HepG2 (cell line): ENCODE measurements at regions not wholly inside any gene's neighbourhood (a gene's known extent, or its start where the extent isn't known, plus 50 kb on each side); places are given as distances from the start of the nearest gene placed in this dataset.
"Not testable (repeated sequence)": the region's sequence is repeated elsewhere in the genome, so short reads cannot be mapped to it uniquely, and the experiment has no call there.

ENCODE experiments used
- ATAC-seq: fragments of 200-7000 bp; cut with Tn5 transposase; 3 replicates; pipeline ENCODE4 v1.9.1; 2020; ENCODE audit warnings: mild to moderate bottlenecking, moderate library complexity
- BruUV-seq: library from RNA; stranded (reverse); fragments of 400-500 nt; replicated peaks from 2 replicates; lab custom pipeline; 2021; lab: Mats Ljungman, UMichigan
- CTCF ChIA-PET: fragments of 300-600 bp; formaldehyde crosslinking; extraction: SDS; loops from one replicate; lab custom pipeline; 2021; ENCODE audit warnings: low total read pairs, inconsistent platforms, low intra/inter-chr PET ratio; lab: Yijun Ruan, JAX
- POLR2A ChIA-PET: fragments of 350-600 bp; sonication (Branson Sonifier 250); formaldehyde crosslinking; loops from one replicate; lab custom pipeline; 2020; ENCODE audit warnings: antibody characterized with exemption, inconsistent platforms; lab: Yijun Ruan, JAX
- DNase-seq: peaks from one replicate; pipeline ENCODE4 v3.0.0-alpha.2; 2015; ENCODE audit warnings: low spot score
- FAIRE-seq: peaks from 3 replicates; lab custom pipeline; 2011; peaks lifted over from hg19 to GRCh38; lab: Jason Lieb, UNC
- H2AFZ ChIP-seq: one replicate; pipeline ENCODE4 v1.6.1; 2011; ENCODE audit warnings: low read length, inconsistent platforms
- H3K27ac ChIP-seq: fragments of 300-600 bp; 3 replicates; pipeline ENCODE4 v1.8.0; 2011; ENCODE audit warnings: mixed run types, mild to moderate bottlenecking, mixed read lengths, low read length, inconsistent platforms; ENCODE audit not compliant: insufficient read depth; ENCODE audit errors: extremely low read length
- H3K27me3 ChIP-seq, 2 experiments: fragments of 200-600 bp in 1 of 2; 2 replicates in 1 of 2; 3 replicates in 1 of 2; pipeline versions ENCODE4 v1.6.0 to v1.8.0; 2011; ENCODE audit warnings: low read length in 2 of 2, mild to moderate bottlenecking in 2 of 2, moderate library complexity in 2 of 2, inconsistent platforms in 1 of 2; ENCODE audit not compliant: insufficient read depth in 2 of 2, control insufficient read depth in 1 of 2
- H3K36me3 ChIP-seq, 2 experiments: fragments of 200-600 bp in 1 of 2; replicated peaks in 1 of 2; 2 replicates in 1 of 2; 3 replicates in 1 of 2; pipeline versions ENCODE4 v1.5.1 to v1.8.0; 2011; ENCODE audit warnings: low read length in 2 of 2, inconsistent platforms in 1 of 2; ENCODE audit not compliant: insufficient read depth in 2 of 2, control insufficient read depth in 1 of 2
- H3K4me1 ChIP-seq: 2 replicates; pipeline ENCODE4 v1.5.1; 2012; ENCODE audit warnings: low read length, inconsistent platforms; ENCODE audit not compliant: insufficient read depth
- H3K4me2 ChIP-seq: 2 replicates; pipeline ENCODE4 v1.6.0; 2011; ENCODE audit warnings: low read depth, low read length, inconsistent platforms
- H3K4me3 ChIP-seq, 3 experiments: fragments of 200-600 bp in 1 of 3; sonication (generic), shearing (Covaris generic) in 1 of 3; replicated peaks in 1 of 3; 2 replicates each; pipeline ENCODE4 v1.5.1; 2011 to 2016; ENCODE audit warnings: low read length in 3 of 3, inconsistent platforms in 2 of 3, low read depth in 2 of 3, mild to moderate bottlenecking in 2 of 3, control low read depth in 1 of 3, mixed read lengths in 1 of 3; ENCODE audit not compliant: insufficient read depth in 1 of 3
- H3K79me2 ChIP-seq: one replicate; pipeline ENCODE4 v1.6.1; 2011; ENCODE audit warnings: low read length, inconsistent platforms; ENCODE audit not compliant: insufficient read depth
- H3K9ac ChIP-seq: 2 replicates; pipeline ENCODE4 v1.6.0; 2011; ENCODE audit warnings: mild to moderate bottlenecking, low read depth, low read length, inconsistent platforms; ENCODE audit not compliant: insufficient read depth
- H3K9me3 ChIP-seq: 2 replicates; pipeline ENCODE4 v1.5.1; 2012; ENCODE audit warnings: mild to moderate bottlenecking, low read length
- H4K20me1 ChIP-seq: 2 replicates; pipeline ENCODE4 v1.6.0; 2011; ENCODE audit warnings: inconsistent platforms, mild to moderate bottlenecking, low read length, moderate library complexity; ENCODE audit not compliant: insufficient read depth
- CEBPB ChIP-seq: IDR thresholded peaks from 2 replicates; pipeline ENCODE4 v1.6.1; 2011; ENCODE audit warnings: low read depth, low read length, improper control_type of control experiment, borderline replicate concordance
- ZNF281 ChIP-seq: sonication (generic); formaldehyde crosslinking; IDR thresholded peaks from 2 replicates; pipeline ENCODE4 v1.4.0; 2020; ENCODE audit warnings: missing genetic modification reagents, borderline replicate concordance
- ZNF331 ChIP-seq: sonication (generic); formaldehyde crosslinking; IDR thresholded peaks from 2 replicates; pipeline ENCODE4 v1.4.0; 2020; ENCODE audit warnings: missing genetic modification reagents
- WGBS: methylation state at CpG from one replicate; pipeline ENCODE4 v1.1.6; 2017; ENCODE audit warnings: low lambda C conversion rate; 5-methylcytosine and 5-hydroxymethylcytosine counted together
- in situ Hi-C: cut with HindIII; loops from 2 replicates; pipeline ENCODE4 v1.10.0; 2017; ENCODE audit warnings: low pct_unique_long_range_greater_than_20kb; ENCODE audit not compliant: extremely low pct_ligation_motif_present
- intact Hi-C: fragments of 100-400 bp; cut with micrococcal nuclease; formaldehyde crosslinking; loops from one replicate; pipeline ENCODE4 v1.10.0; 2022; ENCODE audit not compliant: unreplicated experiment

- FAIRE-seq, H3K4me2 ChIP-seq, H3K9ac ChIP-seq, ATAC-seq, H3K9me3 ChIP-seq, H3K4me3 ChIP-seq, H3K27me3 ChIP-seq, POLR2A ChIA-PET, H3K36me3 ChIP-seq, CTCF ChIA-PET, H3K4me1 ChIP-seq, intact Hi-C loops, H4K20me1 ChIP-seq, H2AFZ ChIP-seq, in situ Hi-C loops, H3K27ac ChIP-seq, H3K79me2 ChIP-seq, DNase-seq, BruUV-seq: not testable (repeated sequence)
- 32% methylated on average over 5 of the region's 6 CpGs for WGBS
- TF ChIP-seq ZNF281 (CRISPR knock-in tag) = peak; percentile 78
These were observed 894.2 kb downstream of the EFNA5 start for GRCh38 chr5:106776515-106776914.

DNA sequence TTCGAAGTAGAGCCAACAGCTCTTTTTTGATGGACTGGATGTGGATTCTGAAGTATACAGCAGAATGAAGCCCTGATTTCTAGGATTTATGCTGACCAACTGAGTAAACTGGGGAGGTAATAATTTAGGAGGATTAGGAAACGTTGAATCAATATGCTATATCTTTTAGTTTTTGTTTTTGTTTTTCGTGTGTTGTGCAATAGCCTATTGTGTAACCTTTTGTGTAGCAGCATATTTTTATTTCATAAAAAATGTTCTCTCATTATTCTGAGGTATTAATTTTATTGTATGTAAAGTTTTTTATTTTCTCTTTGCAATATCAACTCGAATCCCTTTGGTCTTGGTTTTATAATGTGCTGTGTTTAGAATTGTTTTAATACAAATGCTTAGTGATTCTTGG, 902.3 kb downstream of the EFNA5 start:
- no peak for FAIRE-seq
- CTCF ChIA-PET = no interaction called here

More for the DNA sequence above, 902.3 kb downstream of the EFNA5 start:
- WGBS = 1% methylated on average over 4 of the region's 4 CpGs
- no peaks in the 10 kb centered on the region for H3K27me3 ChIP-seq
- H3K4me1 ChIP-seq = no peaks in the 10 kb centered on the region
- H4K20me1 ChIP-seq = no peaks in the 10 kb centered on the region
- H3K4me3 ChIP-seq = no peak overlapping the region
- H3K79me2 ChIP-seq = no peaks in the 10 kb centered on the region
- H2AFZ ChIP-seq = no peak overlapping the region
- no peak overlapping the region for H3K4me2 ChIP-seq
- ATAC-seq = no peak
- H3K9ac ChIP-seq = no peak overlapping the region
- DNase-seq = no peak
- no peak overlapping the region for H3K27ac ChIP-seq
- POLR2A ChIA-PET = no interaction called here
- no peaks in the 10 kb centered on the region for H3K36me3 ChIP-seq
- intact Hi-C loops = no loop called here
- H3K9me3 ChIP-seq = no peaks in the 10 kb centered on the region
- in situ Hi-C loops = no loop called here
- BruUV-seq = no TSS peak
- TF ChIP-seq ZNF331 (CRISPR knock-in tag) = no peak
- peak; percentile 69 for TF ChIP-seq CEBPB
- TF ChIP-seq, all 625 proteins: peak for 1
